ENCODE measurements at regions not wholly inside any gene's neighbourhood (a gene's known extent, or its start where the extent isn't known, plus 50 kb on each side); places are given as distances from the start of the nearest gene placed in this dataset.
"Not testable (repeated sequence)": the region's sequence is repeated elsewhere in the genome, so short reads cannot be mapped to it uniquely, and the experiment has no call there.

GRCh38 chr18:42364766-42365165 is 409.7 kb downstream of the PIK3C3 start:
- DNase-seq (ENCODE audit: low read depth in 2 of 2), result no peak
- TF ChIP-seq CTCF (IDR thresholded peaks at IDR 0.05; ENCODE audit: low read depth, low read length), result no peak

GRCh38 chr18:42365591-42365990 is 410.6 kb downstream of the PIK3C3 start:
- DNase-seq (ENCODE audit: low read depth in 2 of 2), result no peak
- no peak overlapping the region for H3K4me3 ChIP-seq (replicated peaks in 1 of 2; ENCODE audit: low read depth in 2 of 2, low read length in 2 of 2)
- no peak for TF ChIP-seq CTCF (IDR thresholded peaks at IDR 0.05; ENCODE audit: low read depth, low read length)

More at GRCh38 chr18:42364766-42365165, 409.7 kb downstream of the PIK3C3 start:
- no peak overlapping the region for H3K4me3 ChIP-seq (replicated peaks in 1 of 2; ENCODE audit: low read depth in 2 of 2, low read length in 2 of 2)

- peak in 1 of 2 donors; percentile 1 for DNase-seq (ENCODE audit: low read depth in 2 of 2)
- no peak for TF ChIP-seq CTCF (IDR thresholded peaks at IDR 0.05; ENCODE audit: low read depth, low read length)
These were observed 418.6 kb downstream of the PIK3C3 start for GRCh38 chr18:42373584-42373983.

GRCh38 chr18:42374961-42375360 is 419.9 kb downstream of the PIK3C3 start:
- DNase-seq (ENCODE audit: low read depth in 2 of 2), result no peak
- TF ChIP-seq CTCF (IDR thresholded peaks at IDR 0.05; ENCODE audit: low read depth, low read length), result no peak
- H3K4me3 ChIP-seq (replicated peaks in 1 of 2; ENCODE audit: low read depth in 2 of 2, low read length in 2 of 2), result no peak overlapping the region

More at GRCh38 chr18:42373584-42373983, 418.6 kb downstream of the PIK3C3 start:
- H3K4me3 ChIP-seq (replicated peaks in 1 of 2; ENCODE audit: low read depth in 2 of 2, low read length in 2 of 2), result no peak overlapping the region

- H3K4me3 ChIP-seq (replicated peaks in 1 of 2; ENCODE audit: low read depth in 2 of 2, low read length in 2 of 2); DNase-seq (ENCODE audit: low read depth in 2 of 2): not testable (repeated sequence)
These were observed 423.8 kb downstream of the PIK3C3 start for GRCh38 chr18:42378854-42379253.

- H3K4me3 ChIP-seq (replicated peaks in 1 of 2; ENCODE audit: low read depth in 2 of 2, low read length in 2 of 2); DNase-seq (ENCODE audit: low read depth in 2 of 2): not testable (repeated sequence)
These were observed 426.2 kb downstream of the PIK3C3 start for GRCh38 chr18:42381236-42381635.

GRCh38 chr18:42392416-42392815 is 437.4 kb downstream of the PIK3C3 start:
- no peak for TF ChIP-seq CTCF (IDR thresholded peaks at IDR 0.05; ENCODE audit: low read depth, low read length)
- no peak overlapping the region for H3K4me3 ChIP-seq (replicated peaks in 1 of 2; ENCODE audit: low read depth in 2 of 2, low read length in 2 of 2)
- no peak for DNase-seq (ENCODE audit: low read depth in 2 of 2)

- no peak for TF ChIP-seq CTCF (IDR thresholded peaks at IDR 0.05; ENCODE audit: low read depth, low read length)
- no peak for DNase-seq (ENCODE audit: low read depth in 2 of 2)
- no peak overlapping the region for H3K4me3 ChIP-seq (replicated peaks in 1 of 2; ENCODE audit: low read depth in 2 of 2, low read length in 2 of 2)
These were observed 437.9 kb downstream of the PIK3C3 start for GRCh38 chr18:42392926-42393325.
